OCI-LY3 (cell line): ENCODE measurements at regions not wholly inside any gene's neighbourhood (a gene's known extent, or its start where the extent isn't known, plus 50 kb on each side); places are given as distances from the start of the nearest gene placed in this dataset.

ENCODE experiments used
- H2AFZ ChIP-seq: fragments of 200-600, 300-600 bp; shearing (Covaris generic); 2 replicates; pipeline ENCODE4 v1.6.0; 2014; ENCODE audit warnings: antibody characterized with exemption, low read depth, low read length
- H3K27ac ChIP-seq: fragments of 200-600, 300-600 bp; sonication (generic); 2 replicates; pipeline ENCODE4 v1.5.1; 2014; ENCODE audit warnings: mild to moderate bottlenecking, low read length, moderate library complexity, mixed read lengths
- H3K27me3 ChIP-seq: fragments of 200-600, 300-600 bp; sonication (generic); 2 replicates; pipeline ENCODE4 v1.6.1; 2014; ENCODE audit warnings: low read depth, low read length, mixed read lengths
- H3K36me3 ChIP-seq: fragments of 200-600, 300-600 bp; sonication (generic); replicated peaks from 2 replicates; pipeline ENCODE3; 2014; ENCODE audit warnings: low read depth, low read length, mixed read lengths
- H3K4me1 ChIP-seq: fragments of 300-600, 200-600 bp; sonication (generic); 2 replicates; pipeline ENCODE4 v1.6.1; 2014; ENCODE audit warnings: low read length, mixed read lengths
- H3K4me2 ChIP-seq: fragments of 200-600, 300-600 bp; sonication (generic); 2 replicates; pipeline ENCODE4 v1.6.1; 2014; ENCODE audit warnings: low read length, mixed read lengths
- H3K4me3 ChIP-seq: fragments of 300-600, 200-600 bp; sonication (generic); 2 replicates; pipeline ENCODE4 v1.5.1; 2014; ENCODE audit warnings: antibody characterized with exemption, mild to moderate bottlenecking, low read length, moderate library complexity
- H3K79me2 ChIP-seq: fragments of 300-600, 200-600 bp; shearing (Covaris generic); 2 replicates; pipeline ENCODE4 v1.6.1; 2014; ENCODE audit warnings: mild to moderate bottlenecking, low read length, mixed read lengths
- H3K9ac ChIP-seq: fragments of 300-600, 200-600 bp; shearing (Covaris generic); 2 replicates; pipeline ENCODE4 v1.6.0; 2014; ENCODE audit warnings: mild to moderate bottlenecking, low read length, moderate library complexity
- H3K9me3 ChIP-seq: fragments of 200-600, 300-600 bp; shearing (Covaris generic); 2 replicates; pipeline ENCODE4 v1.6.1; 2014; ENCODE audit warnings: low read length, mixed read lengths; ENCODE audit not compliant: insufficient read depth
- H4K20me1 ChIP-seq: fragments of 200-600, 300-600 bp; sonication (generic); 2 replicates; pipeline ENCODE4 v1.6.1; 2016; ENCODE audit warnings: low read length, mixed read lengths; ENCODE audit not compliant: insufficient read depth
- EZH2phosphoT487 ChIP-seq: fragments of 200-600 bp; shearing (Covaris generic); IDR thresholded peaks from 2 replicates; pipeline ENCODE4 v1.6.1; 2018; ENCODE audit warnings: antibody characterized with exemption, mixed run types, low read depth
- TF ChIP-seq, protein P1 (sequence below): fragments of 200-600, 300-600 bp; sonication (generic); IDR thresholded peaks from 2 replicates; pipeline ENCODE4 v1.5.1; 2014; ENCODE audit warnings: antibody characterized with exemption, low read length, low read depth

DNA sequence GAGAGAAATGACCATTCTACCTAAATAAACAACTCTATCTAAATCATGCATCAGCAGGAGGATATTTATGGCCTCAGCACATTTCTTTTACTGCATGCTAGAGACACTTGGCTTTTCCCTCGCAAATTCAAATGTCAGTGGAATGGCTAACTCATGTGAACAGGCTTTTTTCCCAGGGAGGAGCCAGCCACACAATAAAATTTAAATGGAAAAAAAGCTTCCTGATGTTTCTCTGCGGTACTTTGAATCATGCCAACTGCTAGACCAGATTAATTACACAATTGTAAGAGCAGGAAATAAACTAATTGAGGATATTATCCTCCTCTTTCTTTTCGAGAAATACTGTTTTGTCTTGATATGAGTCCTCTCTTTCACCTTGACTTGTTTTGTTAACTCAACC is 676.3 kb downstream of the IRS1 start:
- TF ChIP-seq, protein P1, sequence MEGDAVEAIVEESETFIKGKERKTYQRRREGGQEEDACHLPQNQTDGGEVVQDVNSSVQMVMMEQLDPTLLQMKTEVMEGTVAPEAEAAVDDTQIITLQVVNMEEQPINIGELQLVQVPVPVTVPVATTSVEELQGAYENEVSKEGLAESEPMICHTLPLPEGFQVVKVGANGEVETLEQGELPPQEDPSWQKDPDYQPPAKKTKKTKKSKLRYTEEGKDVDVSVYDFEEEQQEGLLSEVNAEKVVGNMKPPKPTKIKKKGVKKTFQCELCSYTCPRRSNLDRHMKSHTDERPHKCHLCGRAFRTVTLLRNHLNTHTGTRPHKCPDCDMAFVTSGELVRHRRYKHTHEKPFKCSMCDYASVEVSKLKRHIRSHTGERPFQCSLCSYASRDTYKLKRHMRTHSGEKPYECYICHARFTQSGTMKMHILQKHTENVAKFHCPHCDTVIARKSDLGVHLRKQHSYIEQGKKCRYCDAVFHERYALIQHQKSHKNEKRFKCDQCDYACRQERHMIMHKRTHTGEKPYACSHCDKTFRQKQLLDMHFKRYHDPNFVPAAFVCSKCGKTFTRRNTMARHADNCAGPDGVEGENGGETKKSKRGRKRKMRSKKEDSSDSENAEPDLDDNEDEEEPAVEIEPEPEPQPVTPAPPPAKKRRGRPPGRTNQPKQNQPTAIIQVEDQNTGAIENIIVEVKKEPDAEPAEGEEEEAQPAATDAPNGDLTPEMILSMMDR = no peak
- TF ChIP-seq EZH2phosphoT487 = no peak
- H2AFZ ChIP-seq = no peak overlapping the region
- no peak overlapping the region for H3K4me2 ChIP-seq
- no peaks in the 10 kb centered on the region for H3K79me2 ChIP-seq
- no peak overlapping the region for H3K4me3 ChIP-seq
- H3K9ac ChIP-seq = no peak overlapping the region
- H3K4me1 ChIP-seq = no peaks in the 10 kb centered on the region
- no peaks in the 10 kb centered on the region for H3K27me3 ChIP-seq
- H4K20me1 ChIP-seq = no peaks in the 10 kb centered on the region
- H3K36me3 ChIP-seq = no peaks in the 10 kb centered on the region
- no peaks in the 10 kb centered on the region for H3K9me3 ChIP-seq
- no peak overlapping the region for H3K27ac ChIP-seq

DNA sequence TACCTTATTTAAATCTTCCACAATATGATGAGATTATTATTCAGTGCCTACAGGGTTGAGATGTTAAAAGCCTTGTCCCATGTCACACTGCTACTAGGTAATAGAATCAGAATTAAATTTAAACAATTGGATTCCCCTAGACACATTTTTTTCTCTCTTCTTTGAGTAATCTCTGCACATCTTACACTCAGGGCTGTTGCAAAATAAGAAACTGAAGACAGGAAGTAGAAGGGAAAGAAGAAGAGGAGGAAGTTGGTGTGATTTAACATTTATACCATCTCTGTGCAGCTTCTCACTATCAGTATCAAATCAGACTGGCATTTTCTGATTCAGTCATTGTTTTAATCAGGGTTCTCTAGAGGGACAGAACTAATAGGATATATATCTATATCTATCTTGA is 677.6 kb downstream of the IRS1 start:
- Histone ChIP-seq H3K36me3 (no peaks in the 10 kb centered on the region), H3K79me2 (no peaks in the 10 kb centered on the region), H3K27me3 (no peaks in the 10 kb centered on the region), H3K4me3 (no peak overlapping the region), H3K9ac (no peak overlapping the region), H4K20me1 (no peaks in the 10 kb centered on the region), H3K4me2 (no peak overlapping the region), H3K27ac (no peak overlapping the region), H2AFZ (no peak overlapping the region), H3K9me3 (no peaks in the 10 kb centered on the region), H3K4me1 (no peaks in the 10 kb centered on the region)
- TF ChIP-seq, protein P1 = no peak
- no peak for TF ChIP-seq EZH2phosphoT487

DNA sequence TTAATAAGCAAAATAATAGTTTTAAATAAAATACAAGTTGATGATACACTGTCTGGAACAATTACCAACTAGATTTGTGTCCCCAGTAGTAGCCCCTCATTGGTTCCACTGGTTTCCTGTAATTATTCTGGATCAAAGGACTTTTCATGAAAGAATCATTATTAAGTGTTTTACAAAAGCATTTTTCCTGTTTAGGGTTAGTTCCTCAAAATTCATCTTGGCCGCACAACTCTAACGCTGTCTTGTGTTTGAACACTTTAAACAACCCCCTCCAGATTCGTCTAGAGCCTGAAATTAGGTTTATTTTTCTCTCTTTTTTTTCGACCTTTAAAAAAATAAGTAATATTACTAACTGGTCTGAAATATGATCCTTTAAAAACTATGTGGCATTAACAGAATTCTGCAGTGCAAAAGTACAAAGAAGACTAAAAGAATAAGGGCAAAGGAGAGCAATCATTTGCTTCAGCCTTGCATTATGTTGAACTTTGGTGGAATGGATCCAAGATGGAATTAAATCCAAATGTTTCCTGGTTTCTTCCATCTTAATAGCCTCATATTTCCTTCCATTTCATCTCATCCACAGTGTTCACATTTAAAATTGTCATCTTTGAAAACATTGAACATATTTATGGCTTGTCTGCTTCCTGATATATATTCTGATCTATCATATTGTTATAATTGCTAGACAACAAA is 678.4 kb downstream of the IRS1 start:
- Histone ChIP-seq H3K9me3 (no peaks in the 10 kb centered on the region), H3K4me3 (no peak overlapping the region), H3K79me2 (no peaks in the 10 kb centered on the region), H4K20me1 (no peaks in the 10 kb centered on the region), H3K36me3 (no peaks in the 10 kb centered on the region), H3K9ac (no peak overlapping the region), H3K4me2 (no peak overlapping the region), H3K27me3 (no peaks in the 10 kb centered on the region), H2AFZ (no peak overlapping the region), H3K27ac (no peak overlapping the region), H3K4me1 (no peaks in the 10 kb centered on the region)
- TF ChIP-seq, protein P1 = no peak
- TF ChIP-seq EZH2phosphoT487 = no peak

DNA sequence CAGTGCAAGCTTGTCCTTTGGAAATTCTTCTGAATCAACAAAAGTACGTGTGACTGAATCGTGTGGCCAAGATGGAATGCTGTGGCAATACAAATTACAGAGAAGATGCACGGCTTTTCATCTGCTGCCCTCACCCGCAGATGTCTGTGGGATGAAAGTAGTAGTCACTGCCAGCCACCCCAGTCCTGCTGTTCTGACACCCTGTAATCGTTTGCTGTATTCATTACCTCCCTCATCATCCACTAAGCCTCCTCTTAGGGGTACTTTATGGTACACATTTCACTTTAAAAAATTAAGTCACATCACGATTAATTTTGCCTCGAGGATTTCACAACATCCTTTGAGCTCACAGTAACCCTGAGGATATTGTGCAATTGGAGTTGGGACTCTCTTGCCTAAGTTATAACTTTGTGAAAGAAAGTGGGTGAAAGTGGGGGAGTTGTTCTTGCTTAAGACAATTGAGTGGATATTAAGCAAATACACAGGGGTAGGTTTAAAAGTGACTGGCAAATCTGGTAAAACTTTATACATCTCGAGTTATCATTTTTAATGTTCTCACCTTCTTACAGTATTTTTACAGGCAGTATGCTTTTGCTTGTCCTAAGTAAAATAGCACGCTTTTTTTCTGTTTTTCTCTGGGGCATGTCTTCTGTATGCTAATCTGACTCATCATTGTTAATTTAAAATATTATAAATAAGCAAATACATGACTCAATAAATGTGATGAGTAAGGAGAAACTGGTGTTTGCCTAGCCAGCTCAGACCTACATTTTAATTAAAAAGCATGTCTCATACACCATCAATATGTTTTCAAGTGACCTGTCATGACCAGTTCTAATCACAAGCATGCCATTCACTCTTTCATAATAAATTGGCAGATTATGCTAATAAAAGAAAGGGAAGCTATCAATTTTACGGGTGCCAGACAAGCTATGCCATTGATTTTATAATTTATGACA is 680.9 kb downstream of the IRS1 start:
- Histone ChIP-seq H3K4me3 (no peak overlapping the region), H4K20me1 (no peaks in the 10 kb centered on the region), H3K79me2 (no peaks in the 10 kb centered on the region), H3K27ac (no peak overlapping the region), H3K27me3 (no peaks in the 10 kb centered on the region), H3K9ac (no peak overlapping the region), H3K9me3 (no peaks in the 10 kb centered on the region), H3K4me2 (no peak overlapping the region), H3K4me1 (no peaks in the 10 kb centered on the region), H2AFZ (no peak overlapping the region), H3K36me3 (no peaks in the 10 kb centered on the region)
- TF ChIP-seq, protein P1 = no peak
- TF ChIP-seq EZH2phosphoT487 = no peak
